ENCODE measurements at regions not wholly inside any gene's neighbourhood (a gene's known extent, or its start where the extent isn't known, plus 50 kb on each side); places are given as distances from the start of the nearest gene placed in this dataset.
"Not testable (repeated sequence)": the region's sequence is repeated elsewhere in the genome, so short reads cannot be mapped to it uniquely, and the experiment has no call there.

DNA sequence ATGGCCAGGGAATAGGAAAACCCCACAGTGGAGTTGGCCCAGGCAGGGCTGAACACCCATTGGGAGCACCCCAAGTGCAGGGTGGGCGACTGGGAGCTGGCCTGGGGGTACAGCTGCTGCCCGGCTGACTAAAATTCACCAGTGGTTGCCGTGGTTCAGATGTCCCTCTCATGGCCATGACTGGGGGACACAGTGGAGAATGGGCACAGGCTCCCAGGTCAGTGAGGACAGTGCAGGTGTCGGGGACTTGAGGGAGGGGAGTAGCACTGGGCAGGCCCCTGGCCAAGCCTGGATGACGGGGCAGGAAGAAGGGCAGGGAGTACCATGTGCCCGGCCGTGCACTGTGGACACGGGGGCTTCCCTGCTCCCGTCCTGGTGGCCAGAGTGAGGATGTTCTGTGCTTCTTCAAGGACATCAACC is 66.7 kb upstream of the TUBA3E start:
- TF ChIP-seq, protein P1, sequence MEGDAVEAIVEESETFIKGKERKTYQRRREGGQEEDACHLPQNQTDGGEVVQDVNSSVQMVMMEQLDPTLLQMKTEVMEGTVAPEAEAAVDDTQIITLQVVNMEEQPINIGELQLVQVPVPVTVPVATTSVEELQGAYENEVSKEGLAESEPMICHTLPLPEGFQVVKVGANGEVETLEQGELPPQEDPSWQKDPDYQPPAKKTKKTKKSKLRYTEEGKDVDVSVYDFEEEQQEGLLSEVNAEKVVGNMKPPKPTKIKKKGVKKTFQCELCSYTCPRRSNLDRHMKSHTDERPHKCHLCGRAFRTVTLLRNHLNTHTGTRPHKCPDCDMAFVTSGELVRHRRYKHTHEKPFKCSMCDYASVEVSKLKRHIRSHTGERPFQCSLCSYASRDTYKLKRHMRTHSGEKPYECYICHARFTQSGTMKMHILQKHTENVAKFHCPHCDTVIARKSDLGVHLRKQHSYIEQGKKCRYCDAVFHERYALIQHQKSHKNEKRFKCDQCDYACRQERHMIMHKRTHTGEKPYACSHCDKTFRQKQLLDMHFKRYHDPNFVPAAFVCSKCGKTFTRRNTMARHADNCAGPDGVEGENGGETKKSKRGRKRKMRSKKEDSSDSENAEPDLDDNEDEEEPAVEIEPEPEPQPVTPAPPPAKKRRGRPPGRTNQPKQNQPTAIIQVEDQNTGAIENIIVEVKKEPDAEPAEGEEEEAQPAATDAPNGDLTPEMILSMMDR (IDR thresholded peaks at IDR 0.05; ENCODE audit: low read length) = not testable (repeated sequence)
- not testable (repeated sequence) for TF ChIP-seq EZH2phosphoT487 (IDR thresholded peaks at IDR 0.05; ENCODE audit: low read length); EZH2 (optimal IDR thresholded peaks at IDR 0.05; ENCODE audit: low read depth, low read length)

Measured in MM.1S (cell line).